Natural killer cell treated with Interleukin-12 subunit alpha and Interleukin-12 subunit beta and Interleukin-15 and Interleukin-18, amount 100 ng/mL, for 72 hours (primary cell): ENCODE measurements at regions not wholly inside any gene's neighbourhood (a gene's known extent, or its start where the extent isn't known, plus 50 kb on each side); places are given as distances from the start of the nearest gene placed in this dataset.

ENCODE experiments used
- ATAC-seq, 2 donors: fragments of 150-1000 bp; cut with Tn5 transposase in 1 of 2; sonication (Bioruptor Pico), chemical (Tn5 transposase) in 1 of 2; 2 replicates each; pipeline ENCODE4 v1.10.0; 2021
- DNase-seq: peaks from one replicate; pipeline ENCODE4 v3.0.0; 2022; ENCODE audit warnings: low spot score
- H3K27ac Mint-ChIP-seq, 2 donors: 1 replicate in 1 of 2; 2 replicates in 1 of 2; pipeline ENCODE4 v1.8.0; 2022; ENCODE audit warnings: mixed read lengths in 2 of 2, mild to moderate bottlenecking in 1 of 2, moderate library complexity in 1 of 2
- H3K27me3 Mint-ChIP-seq, 2 donors: 1 replicate in 1 of 2; 2 replicates in 1 of 2; pipeline ENCODE4 v1.8.0; 2022; ENCODE audit warnings: mixed read lengths in 2 of 2
- H3K36me3 Mint-ChIP-seq: one replicate; pipeline ENCODE4 v1.8.0; 2022; ENCODE audit warnings: mixed read lengths
- H3K4me1 Mint-ChIP-seq, 2 donors: 1 replicate in 1 of 2; 2 replicates in 1 of 2; pipeline ENCODE4 v1.8.0; 2022; ENCODE audit warnings: low read depth in 2 of 2, mixed read lengths in 2 of 2, mild to moderate bottlenecking in 1 of 2
- H3K4me3 Mint-ChIP-seq: one replicate; pipeline ENCODE4 v1.8.0; 2022; ENCODE audit warnings: mixed read lengths
- H3K9me3 Mint-ChIP-seq: 2 replicates; pipeline ENCODE4 v1.8.0; 2022; ENCODE audit warnings: mixed read lengths

DNA sequence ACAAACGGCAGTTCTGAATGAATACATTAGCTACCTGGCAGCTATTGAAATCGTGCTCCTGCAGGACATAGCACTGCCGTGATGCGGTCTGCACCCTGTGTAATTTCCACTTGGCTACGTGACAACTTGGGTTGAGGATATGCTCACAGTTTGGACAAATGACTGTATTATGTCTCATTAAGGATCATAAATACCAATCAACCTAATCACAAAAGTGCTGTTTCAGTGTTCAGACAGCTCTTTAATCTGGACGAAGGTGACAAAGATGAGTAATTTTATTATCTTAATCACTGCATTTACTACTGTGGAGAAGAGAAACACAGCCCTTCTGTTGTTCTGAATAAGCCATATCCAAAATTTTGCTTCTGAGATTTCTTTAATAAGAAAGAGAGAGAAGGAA, 210.8 kb upstream of the PFKP start:
- peaks cover 26 to 59% of the 10 kb centered on the region in 2 donors for H3K27me3 Mint-ChIP-seq
- H3K9me3 Mint-ChIP-seq = no peaks in the 10 kb centered on the region
- DNase-seq (no peak), ATAC-seq (no peak)
- H3K4me1 Mint-ChIP-seq = no peaks in the 10 kb centered on the region
- H3K4me3 Mint-ChIP-seq = no peak overlapping the region
- H3K27ac Mint-ChIP-seq = no peak overlapping the region
- H3K36me3 Mint-ChIP-seq = no peaks in the 10 kb centered on the region

DNA sequence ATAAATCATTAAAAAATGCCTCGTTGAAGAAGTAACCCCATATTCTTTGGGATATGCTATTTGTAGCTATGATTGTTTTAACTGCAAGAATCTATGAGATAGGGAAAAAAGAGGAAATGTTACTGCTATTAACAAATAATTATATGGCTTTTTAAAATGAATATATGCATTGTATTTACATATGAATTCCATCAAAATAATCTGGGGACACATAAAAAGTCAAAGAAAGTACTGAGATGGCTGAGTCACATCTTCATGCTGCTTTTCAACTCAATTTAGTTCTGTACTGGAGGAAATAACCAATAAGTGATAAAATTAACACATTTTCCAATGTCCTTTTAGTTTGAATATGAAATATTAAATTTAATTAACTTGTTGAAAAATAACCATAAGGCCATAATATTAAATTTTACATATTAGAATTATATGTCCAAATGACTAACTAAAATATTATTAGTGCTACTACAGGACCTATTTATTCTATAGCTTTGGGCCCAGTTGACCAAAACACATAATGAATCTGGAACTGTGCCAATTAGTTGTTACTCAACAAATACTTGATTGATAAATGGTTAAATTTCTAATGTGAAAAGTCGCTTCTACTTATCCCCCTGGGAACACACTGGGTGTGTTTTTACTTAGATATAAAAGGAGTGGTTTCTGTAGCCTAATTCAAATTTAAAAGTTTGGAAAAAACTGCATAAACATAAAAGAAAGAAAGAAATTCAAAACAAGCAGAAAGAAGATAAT, 214.6 kb upstream of the PFKP start:
- Mint-ChIP-seq H3K4me1 (no peaks in the 10 kb centered on the region), H3K9me3 (no peaks in the 10 kb centered on the region)

DNA sequence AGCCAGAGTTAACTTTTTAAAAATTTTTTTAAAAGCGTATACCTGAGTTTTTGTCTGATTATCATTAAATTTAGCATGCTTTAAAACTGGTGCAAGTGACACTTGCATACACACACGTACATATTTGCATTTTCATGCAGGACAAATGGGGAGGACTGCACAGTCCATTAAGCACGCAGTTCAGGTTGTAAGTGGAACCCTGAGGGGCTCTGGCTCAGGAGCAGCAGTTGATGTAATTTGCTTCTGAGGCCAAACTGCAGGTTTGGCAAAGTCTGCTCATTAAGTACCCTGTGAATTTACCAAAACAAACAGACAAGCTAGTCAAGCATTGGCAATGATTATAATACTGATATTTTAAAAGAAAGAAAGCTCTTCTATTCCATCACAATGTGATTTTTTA, 215.8 kb upstream of the PFKP start:
- ATAC-seq (no peak), DNase-seq (no peak)
- no peaks in the 10 kb centered on the region for H3K36me3 Mint-ChIP-seq
- peaks cover 17 to 31% of the 10 kb centered on the region in 2 donors for H3K27me3 Mint-ChIP-seq
- no peaks in the 10 kb centered on the region for H3K4me1 Mint-ChIP-seq
- no peak overlapping the region for H3K27ac Mint-ChIP-seq
- H3K4me3 Mint-ChIP-seq = no peak overlapping the region
- no peaks in the 10 kb centered on the region for H3K9me3 Mint-ChIP-seq

More for the DNA sequence above, 214.6 kb upstream of the PFKP start:
- no peak for DNase-seq
- Mint-ChIP-seq H3K27ac (no peak overlapping the region), H3K36me3 (no peaks in the 10 kb centered on the region), H3K27me3 (peaks cover 20 to 39% of the 10 kb centered on the region in 2 donors), H3K4me3 (no peak overlapping the region)
- ATAC-seq = no peak

DNA sequence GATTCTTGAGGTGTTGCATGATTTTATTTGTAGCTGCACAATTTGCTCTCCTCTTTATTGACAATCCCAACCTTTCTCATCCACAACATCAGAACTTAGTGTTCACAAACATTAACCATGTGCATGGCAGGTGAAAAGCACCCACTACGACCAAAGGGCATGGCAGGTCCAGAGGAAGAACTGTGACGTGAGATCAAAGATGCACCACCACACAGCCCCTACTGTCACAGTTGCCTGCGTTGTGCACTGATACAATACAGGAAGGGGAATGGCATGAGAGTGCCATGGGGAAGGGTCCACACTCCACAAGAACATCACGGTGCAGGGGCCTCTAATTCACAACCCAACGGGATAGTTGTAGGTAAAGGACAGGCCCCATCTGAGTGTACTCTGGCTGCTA, 217.1 kb upstream of the PFKP start:
- Mint-ChIP-seq H3K27ac (no peak overlapping the region), H3K4me1 (no peaks in the 10 kb centered on the region), H3K9me3 (no peaks in the 10 kb centered on the region), H3K27me3 (peaks cover 8 to 25% of the 10 kb centered on the region in 2 donors), H3K36me3 (no peaks in the 10 kb centered on the region), H3K4me3 (no peak overlapping the region)
- ATAC-seq (no peak), DNase-seq (no peak)

DNA sequence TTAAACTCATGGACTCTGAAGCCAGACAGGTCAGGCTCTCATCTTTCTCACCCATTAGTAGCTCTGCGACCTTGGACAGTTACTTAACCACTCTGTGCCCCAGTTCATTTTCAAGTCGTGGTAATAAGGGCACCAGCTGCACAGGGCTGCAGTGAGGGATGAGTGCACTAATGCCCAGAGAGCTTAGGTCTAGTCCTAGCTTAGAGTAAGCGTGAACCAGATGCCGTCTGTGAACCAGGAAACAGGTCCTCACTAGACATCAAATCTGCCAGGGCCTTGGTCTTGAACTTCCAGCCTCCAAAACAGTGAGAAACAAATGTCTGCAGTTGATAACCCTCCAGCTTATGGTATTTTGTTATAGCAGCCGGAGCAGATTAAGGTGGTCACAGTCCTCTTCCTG, 222.4 kb upstream of the PFKP start:
- H3K9me3 Mint-ChIP-seq = no peaks in the 10 kb centered on the region
- ATAC-seq = no peak

DNA sequence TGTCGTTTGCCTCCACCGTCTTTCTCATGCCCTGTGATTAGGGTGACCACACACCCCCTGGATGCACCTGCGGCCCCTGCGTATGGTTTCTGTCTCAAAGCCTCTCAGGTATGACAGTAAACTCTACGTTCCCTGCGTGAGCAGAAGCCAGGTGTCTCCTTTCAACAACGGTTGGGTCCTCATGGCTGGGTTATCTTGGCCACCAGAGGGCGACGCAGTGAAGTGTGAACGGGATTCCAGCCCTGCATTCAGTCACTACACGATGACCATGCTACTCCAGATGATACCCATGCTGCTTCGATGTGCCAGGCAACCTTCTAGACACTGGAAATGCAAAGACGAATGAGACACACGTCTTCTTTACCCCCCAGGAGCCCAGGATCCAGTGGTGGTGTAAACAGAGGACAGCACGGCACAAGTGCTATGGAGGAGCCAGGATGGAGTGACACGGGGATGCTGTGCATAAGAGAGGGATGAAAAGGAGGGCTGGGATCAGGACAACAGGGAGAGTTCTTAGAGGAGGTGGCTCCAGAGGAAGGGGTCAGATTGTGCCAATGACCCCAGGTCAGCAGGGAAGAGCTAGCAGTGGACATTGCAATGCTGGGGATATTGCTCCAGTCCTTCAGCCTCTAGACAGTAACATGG, 228.1 kb upstream of the PFKP start:
- Mint-ChIP-seq H3K36me3 (no peaks in the 10 kb centered on the region), H3K27ac (no peak overlapping the region), H3K27me3 (peaks cover 23 to 36% of the 10 kb centered on the region in 2 donors), H3K4me3 (no peak overlapping the region), H3K4me1 (peaks cover 0 to 5% of the 10 kb centered on the region in 2 donors), H3K9me3 (no peaks in the 10 kb centered on the region)
- peak in 1 of 2 donors; percentile 35 for ATAC-seq
- no peak for DNase-seq

More for the DNA sequence above, 222.4 kb upstream of the PFKP start:
- DNase-seq = no peak
- H3K4me3 Mint-ChIP-seq = no peak overlapping the region
- no peaks in the 10 kb centered on the region for H3K36me3 Mint-ChIP-seq
- no peaks in the 10 kb centered on the region for H3K4me1 Mint-ChIP-seq
- H3K27me3 Mint-ChIP-seq = peaks cover 10 to 11% of the 10 kb centered on the region in 2 donors
- no peak overlapping the region for H3K27ac Mint-ChIP-seq

DNA sequence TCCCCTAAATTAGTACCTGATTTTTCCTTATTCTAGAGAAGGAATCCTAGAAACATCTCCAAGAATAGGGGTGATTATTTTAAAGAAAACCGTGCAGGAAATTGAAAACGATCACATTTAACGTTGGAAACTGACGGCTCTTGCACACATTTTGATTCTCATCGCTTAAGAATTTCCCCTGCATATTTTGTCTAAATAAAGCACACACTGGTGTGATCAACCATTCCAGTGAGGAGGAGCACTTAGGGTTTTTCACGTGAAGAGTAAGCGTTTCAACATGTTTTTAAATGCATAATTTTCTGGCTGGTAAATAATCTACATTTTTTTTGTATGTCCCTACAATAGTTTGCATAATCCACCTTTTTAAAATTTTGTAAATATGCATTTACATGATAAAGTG, 229.7 kb upstream of the PFKP start:
- no peaks in the 10 kb centered on the region for H3K9me3 Mint-ChIP-seq
- H3K4me3 Mint-ChIP-seq = no peak overlapping the region
- peaks cover 27 to 42% of the 10 kb centered on the region in 2 donors for H3K27me3 Mint-ChIP-seq
- ATAC-seq (no peak), DNase-seq (no peak)
- no peak overlapping the region for H3K27ac Mint-ChIP-seq
- H3K36me3 Mint-ChIP-seq = no peaks in the 10 kb centered on the region
- H3K4me1 Mint-ChIP-seq = peaks cover 0 to 5% of the 10 kb centered on the region in 2 donors

DNA sequence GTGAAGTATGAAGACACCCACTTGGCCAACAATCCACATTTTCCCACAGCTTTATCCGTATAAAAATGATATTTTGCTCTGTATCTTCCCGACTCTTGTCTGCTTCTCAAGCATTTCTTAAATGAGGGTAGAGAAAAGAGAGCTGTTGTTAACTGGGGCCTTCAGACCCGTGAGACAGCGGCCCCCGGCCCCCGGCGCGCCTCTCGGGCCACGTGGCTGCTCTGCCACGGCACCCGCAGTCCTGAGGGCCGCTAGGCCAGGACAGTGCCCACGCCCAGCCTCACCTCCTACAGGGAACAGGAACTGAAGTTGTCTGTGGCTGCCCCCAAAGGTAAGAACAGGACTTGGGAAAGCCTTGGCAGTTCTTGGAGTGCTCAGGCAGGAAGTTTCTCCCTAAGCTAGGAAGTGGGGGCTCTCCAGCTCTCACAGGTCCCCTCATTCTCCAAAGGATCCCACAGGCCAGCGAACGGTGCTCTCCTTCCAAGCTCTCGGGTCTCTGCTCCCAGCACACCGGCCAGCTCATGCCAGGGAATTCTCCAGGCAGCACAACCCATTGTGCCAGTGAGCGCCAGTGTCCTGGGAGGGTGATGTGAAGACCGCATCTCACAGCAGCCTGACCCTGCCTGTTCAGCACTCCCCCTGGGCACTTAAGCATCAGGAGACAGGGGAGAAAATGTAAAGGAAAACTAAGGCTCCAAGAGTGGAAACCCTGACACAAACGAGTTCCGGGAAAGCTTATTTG, 230.3 kb upstream of the PFKP start:
- Mint-ChIP-seq H3K9me3 (no peaks in the 10 kb centered on the region), H3K36me3 (no peaks in the 10 kb centered on the region), H3K27ac (no peak overlapping the region), H3K4me1 (peaks cover 0 to 5% of the 10 kb centered on the region in 2 donors), H3K27me3 (peaks cover 25 to 46% of the 10 kb centered on the region in 2 donors), H3K4me3 (no peak overlapping the region)
- DNase-seq (no peak), ATAC-seq (no peak)

DNA sequence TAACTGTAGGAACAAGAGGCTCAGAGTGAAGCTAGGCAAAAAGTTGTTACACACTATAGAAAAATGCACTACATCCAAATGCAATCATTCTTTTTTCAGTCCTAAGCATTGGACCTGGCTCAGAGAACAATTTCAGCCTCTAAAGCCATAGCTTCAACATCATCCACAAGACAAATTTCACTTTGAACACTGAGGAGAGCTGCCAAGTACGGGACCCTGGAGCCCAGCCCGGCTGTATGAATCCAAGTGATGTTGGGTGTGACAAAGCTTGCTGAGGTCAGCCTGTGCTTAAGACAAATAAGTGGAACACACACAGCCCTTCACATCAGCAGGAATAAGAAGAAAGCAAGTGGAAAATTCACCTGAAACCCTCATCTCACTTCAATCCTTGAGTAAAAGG, 233.1 kb upstream of the PFKP start:
- Mint-ChIP-seq H3K27me3 (peaks cover 11 to 34% of the 10 kb centered on the region in 2 donors), H3K36me3 (no peaks in the 10 kb centered on the region), H3K4me3 (no peak overlapping the region), H3K27ac (no peak overlapping the region), H3K9me3 (no peaks in the 10 kb centered on the region), H3K4me1 (peaks cover 0 to 3% of the 10 kb centered on the region in 2 donors)
- ATAC-seq = no peak
- DNase-seq = no peak

DNA sequence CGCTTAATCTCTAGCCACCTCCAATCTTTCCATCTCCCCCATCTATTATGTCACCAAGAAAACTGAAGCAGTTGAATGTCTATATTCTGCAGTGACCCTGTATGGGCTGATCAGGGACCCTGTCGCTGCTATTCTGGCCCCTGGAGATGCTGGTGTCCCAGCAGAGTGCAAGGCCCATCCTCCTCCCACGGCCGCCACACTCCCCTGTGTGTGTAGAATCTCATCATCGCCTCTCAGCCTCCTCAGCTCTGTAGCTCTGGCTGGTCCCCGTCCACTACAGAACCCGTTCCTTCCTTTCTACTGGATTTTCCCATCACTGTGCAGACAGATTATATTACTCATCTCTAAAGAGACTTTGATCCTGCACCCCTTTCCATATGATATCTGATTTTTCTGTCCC, 235.8 kb upstream of the PFKP start:
- Mint-ChIP-seq H3K4me1 (no peaks in the 10 kb centered on the region), H3K27ac (no peak overlapping the region), H3K9me3 (no peaks in the 10 kb centered on the region), H3K36me3 (no peaks in the 10 kb centered on the region), H3K27me3 (peaks cover 6 to 34% of the 10 kb centered on the region in 2 donors), H3K4me3 (no peak overlapping the region)
- DNase-seq (no peak), ATAC-seq (no peak)

DNA sequence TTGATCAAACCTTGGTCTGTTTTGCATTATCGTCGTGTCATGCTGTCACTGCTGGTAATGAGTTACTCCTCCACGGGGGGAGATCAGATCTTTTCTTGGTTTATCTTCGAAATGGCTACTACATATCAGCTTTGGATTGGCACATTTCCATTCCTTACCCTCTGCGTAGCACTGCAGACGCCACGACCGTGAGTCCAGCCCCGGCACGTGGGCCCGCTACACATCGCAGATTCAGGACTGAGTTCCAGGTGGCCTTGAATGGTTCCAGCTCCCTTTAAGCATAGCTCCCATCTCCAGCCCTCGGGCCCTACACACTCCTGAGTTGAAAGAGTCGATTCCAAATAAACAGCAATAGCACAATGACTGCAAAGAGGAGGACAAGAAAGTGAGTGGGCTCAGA, 238.6 kb upstream of the PFKP start:
- no peak overlapping the region for H3K4me3 Mint-ChIP-seq
- DNase-seq (no peak), ATAC-seq (no peak)
- peaks cover 7 to 32% of the 10 kb centered on the region in 2 donors for H3K27me3 Mint-ChIP-seq
- no peaks in the 10 kb centered on the region for H3K9me3 Mint-ChIP-seq
- H3K36me3 Mint-ChIP-seq = no peaks in the 10 kb centered on the region
- no peak overlapping the region for H3K27ac Mint-ChIP-seq
- no peaks in the 10 kb centered on the region for H3K4me1 Mint-ChIP-seq

DNA sequence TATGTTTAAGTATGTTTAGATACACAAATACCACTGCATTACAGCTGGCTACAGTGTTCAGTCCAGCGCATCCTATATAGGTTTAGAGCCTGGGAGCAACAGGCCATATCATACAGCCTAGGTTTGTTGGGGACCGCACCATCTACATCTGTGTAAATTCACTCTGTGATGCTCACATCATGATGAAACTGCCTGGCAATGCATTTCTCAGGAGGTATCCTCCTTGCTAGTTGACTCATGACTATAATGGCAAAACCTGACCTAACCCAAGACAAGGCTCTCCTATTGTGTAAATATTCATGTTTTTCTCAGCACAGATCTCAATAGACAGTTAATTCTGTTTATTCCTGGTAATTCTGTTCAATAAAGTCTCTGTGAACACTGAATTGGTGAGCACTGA, 240.7 kb upstream of the PFKP start:
- no peaks in the 10 kb centered on the region for H3K9me3 Mint-ChIP-seq
- H3K4me3 Mint-ChIP-seq = no peak overlapping the region
- H3K27ac Mint-ChIP-seq = no peak overlapping the region
- H3K27me3 Mint-ChIP-seq = peaks cover 3 to 27% of the 10 kb centered on the region in 2 donors
- H3K4me1 Mint-ChIP-seq = no peaks in the 10 kb centered on the region
- H3K36me3 Mint-ChIP-seq = no peaks in the 10 kb centered on the region
- no peak for DNase-seq
- no peak for ATAC-seq

DNA sequence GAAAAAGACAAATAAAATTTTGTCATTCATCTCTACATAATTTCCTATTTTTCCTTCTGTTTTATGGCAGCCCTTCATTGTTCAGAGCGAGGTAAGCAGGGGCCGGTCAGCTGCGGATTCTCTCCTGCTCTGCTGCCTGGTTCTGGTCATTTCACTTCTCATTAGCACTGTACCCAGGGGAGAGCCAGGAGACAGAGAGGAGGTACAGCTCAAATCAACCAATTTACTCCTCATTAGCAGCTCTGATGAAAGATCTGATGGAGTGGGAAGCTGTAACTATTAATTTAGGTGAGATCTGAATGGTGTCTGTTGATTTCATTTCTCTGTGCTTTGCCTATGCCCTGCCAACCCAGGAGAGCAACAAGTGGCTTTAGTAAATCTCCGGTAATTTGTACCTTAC, 241.5 kb upstream of the PFKP start:
- no peak overlapping the region for H3K27ac Mint-ChIP-seq
- no peaks in the 10 kb centered on the region for H3K4me1 Mint-ChIP-seq
- ATAC-seq (no peak), DNase-seq (no peak)
- no peak overlapping the region for H3K4me3 Mint-ChIP-seq
- no peaks in the 10 kb centered on the region for H3K36me3 Mint-ChIP-seq
- no peaks in the 10 kb centered on the region for H3K9me3 Mint-ChIP-seq
- H3K27me3 Mint-ChIP-seq = peaks cover 3 to 26% of the 10 kb centered on the region in 2 donors
